ENCODE measurements at regions not wholly inside any gene's neighbourhood (a gene's known extent, or its start where the extent isn't known, plus 50 kb on each side); places are given as distances from the start of the nearest gene placed in this dataset.

DNA sequence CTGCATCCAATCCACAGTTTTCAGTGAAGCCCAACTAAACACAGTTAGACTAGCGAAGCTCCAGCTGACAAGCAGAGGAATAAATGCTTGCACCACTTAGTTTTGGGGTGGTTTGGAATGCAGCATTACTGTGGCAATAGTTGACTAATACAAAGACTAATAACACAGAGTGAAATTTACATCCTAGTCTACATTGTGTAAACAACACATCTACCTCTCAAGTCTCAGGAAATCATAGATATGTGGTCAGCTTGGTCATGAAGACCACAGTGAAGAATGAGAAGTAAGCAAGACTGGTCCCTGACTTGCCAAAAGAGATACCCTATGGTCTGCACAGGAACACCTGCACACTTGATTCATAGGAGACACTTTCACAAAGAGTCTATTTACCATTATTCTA is 155.1 kb upstream of the TANK start:
- Histone ChIP-seq H3K9me3 (ENCODE audit: control insufficient read depth, low read depth, low read length) (no peaks in the 10 kb centered on the region), H3K27ac (ENCODE audit: control insufficient read depth, insufficient read depth, low read length) (no peak overlapping the region), H3K79me2 (ENCODE audit: control insufficient read depth, insufficient read depth, low read length) (no peaks in the 10 kb centered on the region), H3K27me3 (ENCODE audit: control insufficient read depth, extremely low read depth, insufficient read depth, low read length) (no peaks in the 10 kb centered on the region), H3K4me3 (ENCODE audit: control insufficient read depth in 2 of 3, extremely low read depth in 1 of 3, insufficient read depth in 2 of 3, low read depth in 1 of 3, low read length in 3 of 3) (no peak overlapping the region), H3K36me3 (ENCODE audit: control insufficient read depth in 2 of 2, extremely low read depth in 1 of 2, insufficient read depth in 2 of 2, low read length in 2 of 2) (no peaks in the 10 kb centered on the region), H3K9me1 (ENCODE audit: control insufficient read depth, extremely low read depth, insufficient read depth, low read length) (no peaks in the 10 kb centered on the region), H3K4me1 (ENCODE audit: control insufficient read depth, extremely low read depth, insufficient read depth, low read length) (no peaks in the 10 kb centered on the region), H2AFZ (ENCODE audit: control insufficient read depth, low read length) (no peak overlapping the region), H4K20me1 (ENCODE audit: control insufficient read depth, extremely low read depth, insufficient read depth, low read length) (no peaks in the 10 kb centered on the region), H3K4me2 (ENCODE audit: control insufficient read depth, extremely low read depth, insufficient read depth, low read depth, low read length) (no peak overlapping the region), H3K9ac (ENCODE audit: control insufficient read depth, extremely low read depth, insufficient read depth, low read length) (no peak overlapping the region)
- dilution Hi-C loops (cut with MboI; ENCODE audit: extremely low pct_ligation_motif_present, low sequenced_read_pairs), result no loop called here
- TF ChIP-seq, protein P1, sequence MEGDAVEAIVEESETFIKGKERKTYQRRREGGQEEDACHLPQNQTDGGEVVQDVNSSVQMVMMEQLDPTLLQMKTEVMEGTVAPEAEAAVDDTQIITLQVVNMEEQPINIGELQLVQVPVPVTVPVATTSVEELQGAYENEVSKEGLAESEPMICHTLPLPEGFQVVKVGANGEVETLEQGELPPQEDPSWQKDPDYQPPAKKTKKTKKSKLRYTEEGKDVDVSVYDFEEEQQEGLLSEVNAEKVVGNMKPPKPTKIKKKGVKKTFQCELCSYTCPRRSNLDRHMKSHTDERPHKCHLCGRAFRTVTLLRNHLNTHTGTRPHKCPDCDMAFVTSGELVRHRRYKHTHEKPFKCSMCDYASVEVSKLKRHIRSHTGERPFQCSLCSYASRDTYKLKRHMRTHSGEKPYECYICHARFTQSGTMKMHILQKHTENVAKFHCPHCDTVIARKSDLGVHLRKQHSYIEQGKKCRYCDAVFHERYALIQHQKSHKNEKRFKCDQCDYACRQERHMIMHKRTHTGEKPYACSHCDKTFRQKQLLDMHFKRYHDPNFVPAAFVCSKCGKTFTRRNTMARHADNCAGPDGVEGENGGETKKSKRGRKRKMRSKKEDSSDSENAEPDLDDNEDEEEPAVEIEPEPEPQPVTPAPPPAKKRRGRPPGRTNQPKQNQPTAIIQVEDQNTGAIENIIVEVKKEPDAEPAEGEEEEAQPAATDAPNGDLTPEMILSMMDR (optimal IDR thresholded peaks at IDR 0.05 in 1 of 3, IDR thresholded peaks at IDR 0.05 in 1 of 3, conservative IDR thresholded peaks at IDR 0.05 in 1 of 3; ENCODE audit: extremely low read depth in 1 of 3, insufficient read depth in 2 of 3, low read length in 3 of 3), result no peak
- TF ChIP-seq EZH2 (IDR thresholded peaks at IDR 0.05; ENCODE audit: low read length), result no peak
- no peak for DNase-seq (ENCODE audit: low read depth, low spot score)
- FAIRE-seq, result no peak

DNA sequence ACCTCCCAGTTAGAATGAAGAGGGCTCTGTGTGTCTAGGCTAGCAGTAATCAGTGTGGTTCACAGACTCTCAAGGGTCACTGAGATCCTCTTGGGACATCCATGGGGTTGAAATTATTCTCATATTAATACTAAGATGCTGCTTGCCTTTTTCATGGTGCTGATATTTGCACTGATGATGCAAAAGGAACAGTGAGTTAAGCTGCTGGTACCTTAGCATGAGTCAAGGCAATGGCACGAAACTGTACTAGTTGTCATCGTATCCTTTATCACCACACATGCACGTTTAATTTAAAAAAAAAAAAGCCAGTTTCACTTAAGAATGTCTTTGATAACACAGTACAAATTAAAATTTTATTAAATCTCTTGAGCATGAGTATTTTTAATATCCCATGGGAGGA is 151.9 kb upstream of the TANK start:
- Histone ChIP-seq H4K20me1 (ENCODE audit: control insufficient read depth, extremely low read depth, insufficient read depth, low read length) (no peaks in the 10 kb centered on the region), H3K9ac (ENCODE audit: control insufficient read depth, extremely low read depth, insufficient read depth, low read length) (no peak overlapping the region), H3K9me1 (ENCODE audit: control insufficient read depth, extremely low read depth, insufficient read depth, low read length) (no peaks in the 10 kb centered on the region), H2AFZ (ENCODE audit: control insufficient read depth, low read length) (no peak overlapping the region), H3K79me2 (ENCODE audit: control insufficient read depth, insufficient read depth, low read length) (no peaks in the 10 kb centered on the region), H3K27ac (ENCODE audit: control insufficient read depth, insufficient read depth, low read length) (no peak overlapping the region), H3K27me3 (ENCODE audit: control insufficient read depth, extremely low read depth, insufficient read depth, low read length) (no peaks in the 10 kb centered on the region), H3K4me2 (ENCODE audit: control insufficient read depth, extremely low read depth, insufficient read depth, low read depth, low read length) (no peak overlapping the region), H3K4me3 (ENCODE audit: control insufficient read depth in 2 of 3, extremely low read depth in 1 of 3, insufficient read depth in 2 of 3, low read depth in 1 of 3, low read length in 3 of 3) (no peak overlapping the region), H3K9me3 (ENCODE audit: control insufficient read depth, low read depth, low read length) (no peaks in the 10 kb centered on the region), H3K4me1 (ENCODE audit: control insufficient read depth, extremely low read depth, insufficient read depth, low read length) (no peaks in the 10 kb centered on the region), H3K36me3 (ENCODE audit: control insufficient read depth in 2 of 2, extremely low read depth in 1 of 2, insufficient read depth in 2 of 2, low read length in 2 of 2) (no peaks in the 10 kb centered on the region)
- dilution Hi-C loops (cut with MboI; ENCODE audit: extremely low pct_ligation_motif_present, low sequenced_read_pairs), result no loop called here
- DNase-seq (ENCODE audit: low read depth, low spot score) (no peak), FAIRE-seq (no peak)
- TF ChIP-seq, protein P1 (optimal IDR thresholded peaks at IDR 0.05 in 1 of 3, IDR thresholded peaks at IDR 0.05 in 1 of 3, conservative IDR thresholded peaks at IDR 0.05 in 1 of 3; ENCODE audit: extremely low read depth in 1 of 3, insufficient read depth in 2 of 3, low read length in 3 of 3), result no peak
- no peak for TF ChIP-seq EZH2 (IDR thresholded peaks at IDR 0.05; ENCODE audit: low read length)

All from keratinocyte (primary cell).